Ectodermal cell (in vitro differentiated cells): ENCODE measurements at regions not wholly inside any gene's neighbourhood (a gene's known extent, or its start where the extent isn't known, plus 50 kb on each side); places are given as distances from the start of the nearest gene placed in this dataset.
"Not testable (repeated sequence)": the region's sequence is repeated elsewhere in the genome, so short reads cannot be mapped to it uniquely, and the experiment has no call there.

Experiments used
- H3K27ac ChIP-seq: 2 replicates; pipeline ENCODE4 v1.7.0; 2013; ENCODE audit warnings: mild to moderate bottlenecking, low read depth, low read length; ENCODE audit not compliant: insufficient read depth, poor library complexity, severe bottlenecking
- H3K27me3 ChIP-seq: 2 replicates; pipeline ENCODE4 v1.7.0; 2013; ENCODE audit warnings: mild to moderate bottlenecking, low read length; ENCODE audit not compliant: insufficient read depth, control insufficient read depth, poor library complexity, severe bottlenecking
- H3K36me3 ChIP-seq: one replicate; pipeline ENCODE4 v1.7.0; 2013; ENCODE audit warnings: low read length; ENCODE audit not compliant: control insufficient read depth, insufficient read depth
- H3K4me1 ChIP-seq: one replicate; pipeline ENCODE4 v1.7.0; 2013; ENCODE audit warnings: low read length; ENCODE audit not compliant: control insufficient read depth, insufficient read depth
- H3K4me3 ChIP-seq: 2 replicates; pipeline ENCODE4 v1.7.0; 2013; ENCODE audit warnings: low read depth, low read length, control low read depth; ENCODE audit not compliant: insufficient read depth
- H3K9me3 ChIP-seq: 2 replicates; pipeline ENCODE4 v1.7.0; 2013; ENCODE audit warnings: mild to moderate bottlenecking, low read length, moderate library complexity; ENCODE audit not compliant: control insufficient read depth
- WGBS, 2 experiments: methylation state at CpG; one replicate each; pipeline ENCODE4 v1.1.7; 2013; ENCODE audit warnings: missing lambda C conversion rate in 2 of 2; 5-methylcytosine and 5-hydroxymethylcytosine counted together

GRCh38 chr16:86261379-86261778, 248.9 kb upstream of the FOXF1 start:
- Histone ChIP-seq H3K27me3 (no peaks in the 10 kb centered on the region), H3K4me1 (no peaks in the 10 kb centered on the region), H3K27ac (no peak overlapping the region), H3K4me3 (no peak overlapping the region), H3K9me3 (no peaks in the 10 kb centered on the region), H3K36me3 (no peaks in the 10 kb centered on the region)
- WGBS, 2 experiments = 90 to 94% methylated on average over 2 of the region's 2 CpGs

- WGBS, 2 experiments = 94 to 95% methylated on average over 2 of the region's 3 CpGs
- H3K4me3 ChIP-seq, H3K27me3 ChIP-seq, H3K27ac ChIP-seq, H3K4me1 ChIP-seq, H3K9me3 ChIP-seq, H3K36me3 ChIP-seq: not testable (repeated sequence)
Measured at GRCh38 chr16:86267657-86268056, 242.7 kb upstream of the FOXF1 start.

GRCh38 chr16:86270696-86271095, 239.6 kb upstream of the FOXF1 start:
- no peaks in the 10 kb centered on the region for H3K36me3 ChIP-seq
- no peak overlapping the region for H3K27ac ChIP-seq
- H3K9me3 ChIP-seq = no peaks in the 10 kb centered on the region
- H3K27me3 ChIP-seq = no peaks in the 10 kb centered on the region
- no peaks in the 10 kb centered on the region for H3K4me1 ChIP-seq
- WGBS, 2 experiments = 74 to 78% methylated on average over 7 of the region's 7 CpGs
- H3K4me3 ChIP-seq = no peak overlapping the region

GRCh38 chr16:86272744-86273143, 237.6 kb upstream of the FOXF1 start:
- WGBS, 2 experiments = 94 to 100% methylated on average over 1 of the region's 1 CpG

GRCh38 chr16:86277221-86277620, 233.1 kb upstream of the FOXF1 start:
- Histone ChIP-seq H3K4me3 (no peak overlapping the region), H3K27me3 (peaks cover 22% of the 10 kb centered on the region), H3K27ac (no peak overlapping the region), H3K36me3 (no peaks in the 10 kb centered on the region), H3K4me1 (no peaks in the 10 kb centered on the region), H3K9me3 (no peaks in the 10 kb centered on the region)
- 43 to 50% methylated on average over 3 of the region's 3 CpGs for WGBS, 2 experiments

More at GRCh38 chr16:86272744-86273143, 237.6 kb upstream of the FOXF1 start:
- H3K27me3 ChIP-seq = peaks cover 8% of the 10 kb centered on the region
- H3K9me3 ChIP-seq = no peaks in the 10 kb centered on the region
- no peak overlapping the region for H3K27ac ChIP-seq
- no peak overlapping the region for H3K4me3 ChIP-seq
- H3K4me1 ChIP-seq = no peaks in the 10 kb centered on the region
- H3K36me3 ChIP-seq = no peaks in the 10 kb centered on the region

GRCh38 chr16:86277859-86278258, 232.5 kb upstream of the FOXF1 start:
- 79 to 81% methylated on average over 4 of the region's 4 CpGs for WGBS, 2 experiments
- H3K4me3 ChIP-seq, H3K27ac ChIP-seq, H3K9me3 ChIP-seq, H3K36me3 ChIP-seq, H3K4me1 ChIP-seq: not testable (repeated sequence)
- H3K27me3 ChIP-seq = peaks cover 28% of the 10 kb centered on the region

GRCh38 chr16:86281421-86281820, 228.9 kb upstream of the FOXF1 start:
- Histone ChIP-seq H3K36me3 (no peaks in the 10 kb centered on the region), H3K4me1 (peaks cover 6% of the 10 kb centered on the region), H3K4me3 (no peak overlapping the region), H3K27me3 (peaks cover 63% of the 10 kb centered on the region), H3K27ac (no peak overlapping the region), H3K9me3 (no peaks in the 10 kb centered on the region)
- 83 to 84% methylated on average over 12 of the region's 12 CpGs for WGBS, 2 experiments

- no peak overlapping the region for H3K27ac ChIP-seq
- H3K27me3 ChIP-seq = peaks cover 78% of the 10 kb centered on the region
- no peaks in the 10 kb centered on the region for H3K36me3 ChIP-seq
- H3K9me3 ChIP-seq = no peaks in the 10 kb centered on the region
- no peak overlapping the region for H3K4me3 ChIP-seq
- H3K4me1 ChIP-seq = peaks cover 15% of the 10 kb centered on the region
- 83 to 86% methylated on average over 5 of the region's 5 CpGs for WGBS, 2 experiments
Measured at GRCh38 chr16:86283944-86284343, 226.4 kb upstream of the FOXF1 start.

- Histone ChIP-seq H3K27me3 (peaks cover 93% of the 10 kb centered on the region), H3K36me3 (no peaks in the 10 kb centered on the region), H3K4me1 (peaks cover 17% of the 10 kb centered on the region), H3K9me3 (no peaks in the 10 kb centered on the region), H3K27ac (no peak overlapping the region), H3K4me3 (no peak overlapping the region)
- WGBS, 2 experiments = 41 to 44% methylated on average over 6 of the region's 6 CpGs
Measured at GRCh38 chr16:86285421-86285820, 224.9 kb upstream of the FOXF1 start.

- 5% methylated on average over 55 of the region's 55 CpGs for WGBS, 2 experiments
- Histone ChIP-seq H3K27ac (no peak overlapping the region), H3K4me3 (peak overlapping the region; percentile 1), H3K9me3 (no peaks in the 10 kb centered on the region), H3K36me3 (no peaks in the 10 kb centered on the region), H3K27me3 (peaks cover 99% of the 10 kb centered on the region), H3K4me1 (peaks cover 17% of the 10 kb centered on the region)
Measured at GRCh38 chr16:86285938-86286921, 224.1 kb upstream of the FOXF1 start.
